Activated CD4-positive, alpha-beta T cell treated with anti-CD3 and anti-CD28 coated beads, Interleukin-2, Interleukin-6, amounts not matched to agents 100 ng/mL and 50 ng/mL, durations not matched to agents 16 hours and 8 hours (primary cell): ENCODE measurements at regions not wholly inside any gene's neighbourhood (a gene's known extent, or its start where the extent isn't known, plus 50 kb on each side); places are given as distances from the start of the nearest gene placed in this dataset.

Experiments used
- DNase-seq: peaks from one replicate; pipeline ENCODE4 v3.0.0-alpha.2; 2020

GRCh38 chr3:24596626-24597025 is 102.0 kb upstream of the THRB start:
- no peak for DNase-seq

GRCh38 chr3:24598695-24599470 is 104.2 kb upstream of the THRB start:
- DNase-seq: no peak

- DNase-seq: no peak
Measured at GRCh38 chr3:24601066-24601939, 106.7 kb upstream of the THRB start.

GRCh38 chr3:24604215-24604614 is 109.6 kb upstream of the THRB start:
- no peak for DNase-seq

- DNase-seq: no peak
Measured at GRCh38 chr3:24605511-24606028, 110.9 kb upstream of the THRB start.

- DNase-seq: no peak
Measured at GRCh38 chr3:24607281-24607680, 112.6 kb upstream of the THRB start.

- DNase-seq: no peak
Measured at GRCh38 chr3:24608701-24609390, 114.2 kb upstream of the THRB start.

GRCh38 chr3:24614359-24614758 is 119.7 kb upstream of the THRB start:
- no peak for DNase-seq

GRCh38 chr3:24615177-24615576 is 120.5 kb upstream of the THRB start:
- DNase-seq: no peak

GRCh38 chr3:24616110-24616829 is 121.6 kb upstream of the THRB start:
- DNase-seq: no peak

GRCh38 chr3:24622138-24622537 is 127.5 kb upstream of the THRB start:
- DNase-seq: no peak

GRCh38 chr3:24622696-24623225 is 128.1 kb upstream of the THRB start:
- no peak for DNase-seq

- DNase-seq: no peak
Measured at GRCh38 chr3:24623657-24624056, 129.0 kb upstream of the THRB start.

GRCh38 chr3:24624938-24625681 is 130.5 kb upstream of the THRB start:
- no peak for DNase-seq

GRCh38 chr3:24628523-24629258 is 134.0 kb upstream of the THRB start:
- no peak for DNase-seq

- DNase-seq: no peak
Measured at GRCh38 chr3:24631481-24631880, 136.8 kb upstream of the THRB start.

GRCh38 chr3:24639061-24639460 is 144.4 kb upstream of the THRB start:
- DNase-seq: no peak

GRCh38 chr3:24639481-24640329 is 145.1 kb upstream of the THRB start:
- no peak for DNase-seq

- no peak for DNase-seq
Measured at GRCh38 chr3:24640330-24640877, 145.8 kb upstream of the THRB start.

- no peak for DNase-seq
Measured at GRCh38 chr3:24641628-24642027, 147.0 kb upstream of the THRB start.
